ENCODE measurements at regions not wholly inside any gene's neighbourhood (a gene's known extent, or its start where the extent isn't known, plus 50 kb on each side); places are given as distances from the start of the nearest gene placed in this dataset.

- H3K27ac ChIP-seq = no peak overlapping the region
- no peak for TF ChIP-seq CTCF (IDR thresholded peaks at IDR 0.05)
- no peak for TF ChIP-seq ZFX (IDR thresholded peaks at IDR 0.05; ENCODE audit: borderline replicate concordance)
Measured at GRCh38 chr1:55703726-55704363, 488.7 kb upstream of the USP24 start.

- TF ChIP-seq CTCF (IDR thresholded peaks at IDR 0.05) (peak; percentile 84), ZFX (IDR thresholded peaks at IDR 0.05; ENCODE audit: borderline replicate concordance) (no peak)
- no peak overlapping the region for H3K27ac ChIP-seq
Measured at GRCh38 chr1:55702064-55702463, 486.9 kb upstream of the USP24 start.

GRCh38 chr1:55700359-55701130 lies 485.4 kb upstream of the USP24 start:
- TF ChIP-seq CTCF (IDR thresholded peaks at IDR 0.05) = no peak
- TF ChIP-seq ZFX (IDR thresholded peaks at IDR 0.05; ENCODE audit: borderline replicate concordance) = no peak
- no peak overlapping the region for H3K27ac ChIP-seq

GRCh38 chr1:55699228-55699627 lies 484.1 kb upstream of the USP24 start:
- TF ChIP-seq CTCF (IDR thresholded peaks at IDR 0.05) = no peak
- TF ChIP-seq ZFX (IDR thresholded peaks at IDR 0.05; ENCODE audit: borderline replicate concordance) = no peak

GRCh38 chr1:55697997-55698535 lies 482.9 kb upstream of the USP24 start:
- no peak for TF ChIP-seq ZFX (IDR thresholded peaks at IDR 0.05; ENCODE audit: borderline replicate concordance)
- TF ChIP-seq CTCF (IDR thresholded peaks at IDR 0.05) = no peak
- H3K27ac ChIP-seq = no peak overlapping the region

More at GRCh38 chr1:55699228-55699627, 484.1 kb upstream of the USP24 start:
- no peak overlapping the region for H3K27ac ChIP-seq

- no peak overlapping the region for H3K27ac ChIP-seq
- no peak for TF ChIP-seq ZFX (IDR thresholded peaks at IDR 0.05; ENCODE audit: borderline replicate concordance)
- TF ChIP-seq CTCF (IDR thresholded peaks at IDR 0.05) = no peak
Measured at GRCh38 chr1:55696891-55697290, 481.7 kb upstream of the USP24 start.

All from 22Rv1 (cell line).